A549 (cell line): ENCODE measurements at regions not wholly inside any gene's neighbourhood (a gene's known extent, or its start where the extent isn't known, plus 50 kb on each side); places are given as distances from the start of the nearest gene placed in this dataset.

ENCODE experiments used
- ATAC-seq, 2 experiments: fragments of 200-7000 bp in 1 of 2; fragments of >200 bp in 1 of 2; cut with Nextera tagmentation in 1 of 2; cut with Tn5 transposase in 1 of 2; 3 replicates each; pipeline versions ENCODE4 v1.8.0 to v1.9.1; 2018 to 2020; ENCODE audit warnings: mild to moderate bottlenecking in 1 of 2, moderate library complexity in 1 of 2
- CTCF ChIA-PET: fragments of 300-600 bp; sonication (Branson Sonifier 250); formaldehyde crosslinking; extraction: SDS; loops from one replicate; lab custom pipeline; 2021; ENCODE audit warnings: antibody characterized with exemption, inconsistent platforms; lab: Yijun Ruan, JAX
- POLR2A ChIA-PET: fragments of 350-600 bp; formaldehyde crosslinking; extraction: SDS; loops from one replicate; lab custom pipeline; 2021; ENCODE audit warnings: antibody characterized with exemption, inconsistent platforms; lab: Yijun Ruan, JAX
- DNase-seq, 2 experiments: peaks; one replicate each; pipeline versions ENCODE4 v3.0.0 to v3.0.0-alpha.2; 2011 to 2016; ENCODE audit warnings: low read depth in 1 of 2, low spot score in 1 of 2
- FAIRE-seq: peaks from 2 replicates; lab custom pipeline; 2011; peaks lifted over from hg19 to GRCh38; lab: Jason Lieb, UNC
- H3K27ac ChIP-seq, 2 experiments: fragments of >200 bp; sonication (Bioruptor Twin); formaldehyde crosslinking; 3 replicates each; pipeline ENCODE4 v1.5.1; 2016 to 2017
- H3K4me1 ChIP-seq: fragments of >200 bp; sonication (Bioruptor Twin); formaldehyde crosslinking; 3 replicates; pipeline ENCODE4 v1.6.1; 2016
- H3K4me2 ChIP-seq: fragments of >200 bp; sonication (Bioruptor Twin); formaldehyde crosslinking; 3 replicates; pipeline ENCODE4 v1.6.1; 2016
- H3K4me3 ChIP-seq: fragments of >200 bp; sonication (Bioruptor Twin); formaldehyde crosslinking; 3 replicates; pipeline ENCODE4 v1.5.1; 2016
- H3K9me3 ChIP-seq: fragments of >200 bp; sonication (Bioruptor Twin); formaldehyde crosslinking; 3 replicates; pipeline ENCODE4 v1.6.1; 2016
- CEBPB ChIP-seq, 2 experiments: fragments of >200 bp in 1 of 2; sonication (Bioruptor Twin) in 1 of 2; formaldehyde crosslinking in 1 of 2; IDR thresholded peaks; 2 replicates each; pipeline ENCODE4 v1.6.1; 2012 to 2016
- CHD2 ChIP-seq: fragments of 150-350 bp; IDR thresholded peaks from 2 replicates; pipeline ENCODE4 v1.6.1; 2014; ENCODE audit warnings: low read length; ENCODE audit not compliant: partially characterized antibody
- EP300 ChIP-seq, 2 experiments: fragments of >200 bp; sonication (Bioruptor Twin); formaldehyde crosslinking; IDR thresholded peaks; 2 replicates in 1 of 2; 3 replicates in 1 of 2; pipeline ENCODE4 v1.6.1; 2016 to 2017
- FOXS1 ChIP-seq: fragments of 250-450 bp; sonication (Bioruptor Pico); IDR thresholded peaks from 2 replicates; pipeline ENCODE4 v1.5.0; 2020; ENCODE audit warnings: mild to moderate bottlenecking, moderate library complexity
- HDAC2 ChIP-seq: fragments of 200-600 bp; sonication (generic); IDR thresholded peaks from 2 replicates; pipeline ENCODE4 v1.6.1; 2016
- HEYL ChIP-seq: fragments of 250-450 bp; sonication (Bioruptor Pico); IDR thresholded peaks from 2 replicates; pipeline ENCODE4 v1.8.0; 2021; ENCODE audit warnings: mild to moderate bottlenecking, moderate library complexity
- HOXA7 ChIP-seq: fragments of 250-450 bp; sonication (Bioruptor Pico); IDR thresholded peaks from 2 replicates; pipeline ENCODE4 v1.5.0; 2020; ENCODE audit warnings: mild to moderate bottlenecking, moderate library complexity
- HOXB13 ChIP-seq: fragments of 250-450 bp; sonication (Bioruptor Pico); IDR thresholded peaks from 2 replicates; pipeline ENCODE4 v1.5.0; 2020; ENCODE audit warnings: low read depth, mild to moderate bottlenecking, moderate library complexity
- HOXB5 ChIP-seq: fragments of 250-450 bp; sonication (Bioruptor Pico); IDR thresholded peaks from 2 replicates; pipeline ENCODE4 v1.5.0; 2020; ENCODE audit warnings: mild to moderate bottlenecking, moderate library complexity
- MAFK ChIP-seq: fragments of 450-650 bp; IDR thresholded peaks from 2 replicates; pipeline ENCODE4 v1.6.1; 2014; ENCODE audit not compliant: partially characterized antibody
- MAZ ChIP-seq: fragments of 150-350 bp; IDR thresholded peaks from 2 replicates; pipeline ENCODE4 v1.6.1; 2014; ENCODE audit warnings: antibody characterized with exemption, low read depth, low read length, borderline replicate concordance
- NPAS2 ChIP-seq: fragments of 250-450 bp; sonication (Bioruptor Pico); IDR thresholded peaks from 2 replicates; pipeline ENCODE4 v1.8.0; 2022; ENCODE audit warnings: mild to moderate bottlenecking, moderate library complexity, borderline replicate concordance
- NR3C1 ChIP-seq: fragments of >200 bp; sonication (Bioruptor Twin); formaldehyde crosslinking; IDR thresholded peaks from 3 replicates; pipeline ENCODE4 v1.6.1; 2017
- PHF8 ChIP-seq: fragments of 200-600 bp; sonication (generic); IDR thresholded peaks from 2 replicates; pipeline ENCODE4 v1.6.1; 2016; ENCODE audit warnings: low read depth, mild to moderate bottlenecking, antibody characterized with exemption, moderate library complexity, borderline replicate concordance
- POLR2A ChIP-seq: IDR thresholded peaks from 2 replicates; pipeline ENCODE4 v1.6.1; 2012; ENCODE audit warnings: mild to moderate bottlenecking, low read length
- POLR2AphosphoS2 ChIP-seq: conservative IDR thresholded peaks from 2 replicates; pipeline ENCODE4 v1.6.1; 2012; ENCODE audit warnings: low read length, improper control_type of control experiment, inconsistent platforms
- RNF2 ChIP-seq: fragments of 200-600 bp; sonication (generic); IDR thresholded peaks from 2 replicates; pipeline ENCODE4 v1.6.1; 2016; ENCODE audit warnings: low read depth, mild to moderate bottlenecking, antibody characterized with exemption, moderate library complexity, borderline replicate concordance
- SMC3 ChIP-seq: fragments of >200 bp; sonication (Bioruptor Twin); formaldehyde crosslinking; IDR thresholded peaks from 3 replicates; pipeline ENCODE4 v1.6.1; 2018; ENCODE audit warnings: inconsistent platforms
- SREBF2 ChIP-seq: fragments of 450-650 bp; IDR thresholded peaks from 2 replicates; pipeline ENCODE4 v1.6.1; 2014; ENCODE audit warnings: mild to moderate bottlenecking, moderate library complexity
- TP53 ChIP-seq: fragments of 250-450 bp; sonication (Bioruptor Pico); IDR thresholded peaks from 2 replicates; pipeline ENCODE4 v1.5.0; 2021; ENCODE audit warnings: mild to moderate bottlenecking, moderate library complexity
- WGBS: methylation state at CpG from one replicate; pipeline ENCODE4 v1.1.6; 2017; ENCODE audit errors: missing lambda C conversion rate; 5-methylcytosine and 5-hydroxymethylcytosine counted together
- TF ChIP-seq, protein P1 (sequence below): fragments of 250-450 bp; sonication (Bioruptor Pico); IDR thresholded peaks from 2 replicates; pipeline ENCODE4 v1.5.0; 2020; ENCODE audit warnings: low read depth, mild to moderate bottlenecking, moderate library complexity
- TF ChIP-seq, protein P2 (sequence below): fragments of 250-450 bp; sonication (Bioruptor Pico); IDR thresholded peaks from 2 replicates; pipeline ENCODE4 v1.5.0; 2021; ENCODE audit warnings: mild to moderate bottlenecking, moderate library complexity, borderline replicate concordance
- TF ChIP-seq, protein P3 (sequence below): fragments of >200 bp; sonication (Bioruptor Twin); formaldehyde crosslinking; IDR thresholded peaks from 2 replicates; pipeline ENCODE4 v1.6.1; 2016
- TF ChIP-seq, protein P4 (sequence below): IDR thresholded peaks from 2 replicates; pipeline ENCODE4 v1.6.1; 2012
- TF ChIP-seq, protein P5 (sequence below): fragments of >200 bp; sonication (Bioruptor Twin); formaldehyde crosslinking; IDR thresholded peaks from 3 replicates; pipeline ENCODE4 v1.6.1; 2016

DNA sequence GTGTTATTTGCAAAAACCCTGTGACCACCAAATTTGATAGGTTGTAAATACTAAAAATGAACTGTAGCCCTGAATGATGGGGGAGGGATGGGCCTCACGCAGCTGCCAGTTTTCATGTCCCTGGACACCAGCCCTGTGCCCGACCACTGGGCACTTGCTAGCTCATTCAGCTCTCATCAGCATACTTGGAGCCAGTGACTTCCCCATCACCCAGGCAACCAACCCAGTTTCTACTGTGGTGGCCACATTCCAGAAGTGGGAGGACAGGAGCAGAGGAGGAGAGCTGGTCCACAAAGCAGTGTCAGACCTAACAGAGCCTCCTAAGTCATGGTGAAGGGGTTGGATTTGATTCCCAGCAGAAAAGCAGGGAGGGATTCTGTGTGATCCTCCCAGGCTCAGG is 128.2 kb downstream of the CPEB2 start:
- no peak overlapping the region for H3K4me3 ChIP-seq
- no peak for DNase-seq
- no peak for TF ChIP-seq TP53 (CRISPR knock-in tag)
- no peak for TF ChIP-seq POLR2AphosphoS2
- no peak for TF ChIP-seq RNF2
- TF ChIP-seq, protein P1, sequence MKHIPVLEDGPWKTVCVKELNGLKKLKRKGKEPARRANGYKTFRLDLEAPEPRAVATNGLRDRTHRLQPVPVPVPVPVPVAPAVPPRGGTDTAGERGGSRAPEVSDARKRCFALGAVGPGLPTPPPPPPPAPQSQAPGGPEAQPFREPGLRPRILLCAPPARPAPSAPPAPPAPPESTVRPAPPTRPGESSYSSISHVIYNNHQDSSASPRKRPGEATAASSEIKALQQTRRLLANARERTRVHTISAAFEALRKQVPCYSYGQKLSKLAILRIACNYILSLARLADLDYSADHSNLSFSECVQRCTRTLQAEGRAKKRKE (CRISPR knock-in tag) = no peak
- TF ChIP-seq FOXS1 = no peak
- TF ChIP-seq, protein P2, sequence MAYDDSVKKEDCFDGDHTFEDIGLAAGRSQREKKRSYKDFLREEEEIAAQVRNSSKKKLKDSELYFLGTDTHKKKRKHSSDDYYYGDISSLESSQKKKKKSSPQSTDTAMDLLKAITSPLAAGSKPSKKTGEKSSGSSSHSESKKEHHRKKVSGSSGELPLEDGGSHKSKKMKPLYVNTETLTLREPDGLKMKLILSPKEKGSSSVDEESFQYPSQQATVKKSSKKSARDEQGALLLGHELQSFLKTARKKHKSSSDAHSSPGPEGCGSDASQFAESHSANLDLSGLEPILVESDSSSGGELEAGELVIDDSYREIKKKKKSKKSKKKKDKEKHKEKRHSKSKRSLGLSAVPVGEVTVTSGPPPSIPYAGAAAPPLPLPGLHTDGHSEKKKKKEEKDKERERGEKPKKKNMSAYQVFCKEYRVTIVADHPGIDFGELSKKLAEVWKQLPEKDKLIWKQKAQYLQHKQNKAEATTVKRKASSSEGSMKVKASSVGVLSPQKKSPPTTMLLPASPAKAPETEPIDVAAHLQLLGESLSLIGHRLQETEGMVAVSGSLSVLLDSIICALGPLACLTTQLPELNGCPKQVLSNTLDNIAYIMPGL (CRISPR knock-in tag) = no peak
- TF ChIP-seq MAZ = no peak
- TF ChIP-seq NR3C1 = no peak
- no peak for TF ChIP-seq HOXA7 (CRISPR knock-in tag)
- TF ChIP-seq, protein P3, sequence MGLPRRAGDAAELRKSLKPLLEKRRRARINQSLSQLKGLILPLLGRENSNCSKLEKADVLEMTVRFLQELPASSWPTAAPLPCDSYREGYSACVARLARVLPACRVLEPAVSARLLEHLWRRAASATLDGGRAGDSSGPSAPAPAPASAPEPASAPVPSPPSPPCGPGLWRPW = no peak
- TF ChIP-seq HEYL (CRISPR knock-in tag) = no peak
- no peak for TF ChIP-seq HDAC2
- TF ChIP-seq, all 56 proteins: peak for 0
- Histone ChIP-seq H3K9me3 (no peaks in the 10 kb centered on the region), H3K27ac (peak overlapping the region; percentile 58 to 63; a peak in 5 of 6 replicates), H3K4me1 (peaks cover 16% of the 10 kb centered on the region; the same call in 2 of the 3 replicates), H3K4me2 (no peak overlapping the region)
- ATAC-seq = no peak
- no peak for FAIRE-seq
- ChIA-PET CTCF (no interaction called here), POLR2A (no interaction called here)
- WGBS = 90% methylated on average over 2 of the region's 2 CpGs

DNA sequence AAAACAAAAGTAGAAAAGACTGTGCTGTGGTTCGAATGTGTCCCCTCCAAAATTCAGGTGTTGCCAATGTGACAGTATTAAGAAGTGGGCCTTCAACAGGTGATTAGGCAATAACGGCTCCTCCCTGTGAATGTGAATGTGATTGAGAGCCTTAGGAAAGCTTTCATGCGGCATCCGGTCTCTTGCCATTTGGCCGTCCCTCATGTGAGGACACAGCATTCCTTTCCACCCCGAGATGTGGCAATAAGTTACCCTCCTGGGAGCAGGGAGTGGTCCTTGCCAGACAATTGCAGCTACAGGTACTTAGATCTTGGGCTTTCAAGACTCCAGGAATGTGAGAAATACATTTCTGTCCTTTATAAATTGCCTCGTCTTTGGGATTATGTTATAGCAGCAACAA is 129.3 kb downstream of the CPEB2 start:
- Histone ChIP-seq H3K4me3 (no peak overlapping the region), H3K4me2 (peak overlapping the region; percentile 44; the same call in 2 of the 3 replicates), H3K4me1 (peaks cover 16% of the 10 kb centered on the region; the same call in 2 of the 3 replicates), H3K9me3 (0 out of 3 replicates have a peak, but pooled peaks cover under 1% of the 10 kb centered on the region), H3K27ac (peak overlapping the region; percentile 58 to 63; a peak in 4 of 6 replicates)
- POLR2A ChIA-PET = no interaction called here
- WGBS = 18% methylated on average over 7 of the region's 7 CpGs
- ATAC-seq = peak; percentile 41 to 54; a peak in 3 of 6 replicates
- CTCF ChIA-PET = interaction anchor here (1.1 kb wide), 1 partner anchor 21 kb away, joined by 3 read pairs; no protein-coding TSS in a partner anchor
- DNase-seq = peak; percentile 22 to 65
- no peak for TF ChIP-seq PHF8
- TF ChIP-seq, protein P4, sequence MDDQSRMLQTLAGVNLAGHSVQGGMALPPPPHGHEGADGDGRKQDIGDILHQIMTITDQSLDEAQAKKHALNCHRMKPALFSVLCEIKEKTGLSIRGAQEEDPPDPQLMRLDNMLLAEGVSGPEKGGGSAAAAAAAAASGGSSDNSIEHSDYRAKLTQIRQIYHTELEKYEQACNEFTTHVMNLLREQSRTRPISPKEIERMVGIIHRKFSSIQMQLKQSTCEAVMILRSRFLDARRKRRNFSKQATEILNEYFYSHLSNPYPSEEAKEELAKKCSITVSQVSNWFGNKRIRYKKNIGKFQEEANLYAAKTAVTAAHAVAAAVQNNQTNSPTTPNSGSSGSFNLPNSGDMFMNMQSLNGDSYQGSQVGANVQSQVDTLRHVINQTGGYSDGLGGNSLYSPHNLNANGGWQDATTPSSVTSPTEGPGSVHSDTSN = no peak
- peak; percentile 50 to 56; a peak in 3 of 5 replicates for TF ChIP-seq EP300 (IDR thresholded peaks at IDR 0.05)
- TF ChIP-seq HOXB13 = no peak
- TF ChIP-seq SREBF2 = no peak
- no peak for TF ChIP-seq MAFK
- TF ChIP-seq POLR2A = no peak
- no peak for TF ChIP-seq SMC3
- peak; percentile 54 to 78; a peak in 3 of 4 replicates for TF ChIP-seq CEBPB (IDR thresholded peaks at IDR 0.05)
- TF ChIP-seq, protein P5, sequence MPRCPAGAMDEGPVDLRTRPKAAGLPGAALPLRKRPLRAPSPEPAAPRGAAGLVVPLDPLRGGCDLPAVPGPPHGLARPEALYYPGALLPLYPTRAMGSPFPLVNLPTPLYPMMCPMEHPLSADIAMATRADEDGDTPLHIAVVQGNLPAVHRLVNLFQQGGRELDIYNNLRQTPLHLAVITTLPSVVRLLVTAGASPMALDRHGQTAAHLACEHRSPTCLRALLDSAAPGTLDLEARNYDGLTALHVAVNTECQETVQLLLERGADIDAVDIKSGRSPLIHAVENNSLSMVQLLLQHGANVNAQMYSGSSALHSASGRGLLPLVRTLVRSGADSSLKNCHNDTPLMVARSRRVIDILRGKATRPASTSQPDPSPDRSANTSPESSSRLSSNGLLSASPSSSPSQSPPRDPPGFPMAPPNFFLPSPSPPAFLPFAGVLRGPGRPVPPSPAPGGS = peak; percentile 35; the same call in 1 of the 3 replicates
- TF ChIP-seq NPAS2 (CRISPR knock-in tag) = no peak
- no peak for TF ChIP-seq HOXB5 (CRISPR knock-in tag)
- TF ChIP-seq CHD2 = no peak
- no peak for FAIRE-seq
